ENCODE measurements at regions not wholly inside any gene's neighbourhood (a gene's known extent, or its start where the extent isn't known, plus 50 kb on each side); places are given as distances from the start of the nearest gene placed in this dataset.
"Not testable (repeated sequence)": the region's sequence is repeated elsewhere in the genome, so short reads cannot be mapped to it uniquely, and the experiment has no call there.

DNA sequence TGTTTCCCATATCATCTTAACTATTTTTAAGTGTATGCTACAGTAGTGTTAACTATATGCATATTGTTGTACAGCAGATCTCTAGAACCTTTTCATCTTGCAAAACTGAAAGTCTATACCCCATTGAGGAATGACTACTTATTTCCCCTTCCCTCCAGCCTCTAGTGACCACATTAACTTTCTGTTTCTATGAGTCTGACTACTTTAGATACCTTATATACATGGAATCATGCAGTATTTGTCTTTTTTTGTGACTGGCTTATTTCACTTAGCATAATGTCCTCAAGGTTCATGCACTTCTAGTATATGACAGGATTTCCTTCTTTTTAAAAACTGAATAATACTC, 96.5 kb upstream of the BTG3 start:
- Mint-ChIP-seq H3K4me1 (no peaks in the 10 kb centered on the region), H3K36me3 (ENCODE audit: low read depth) (no peaks in the 10 kb centered on the region), H3K9me3 (peaks cover 57% of the 10 kb centered on the region), H3K4me3 (no peak overlapping the region), H3K27me3 (ENCODE audit: low read depth, poor library complexity) (peaks cover 3% of the 10 kb centered on the region), H3K27ac (no peak overlapping the region)
- TF ChIP-seq, protein P1, sequence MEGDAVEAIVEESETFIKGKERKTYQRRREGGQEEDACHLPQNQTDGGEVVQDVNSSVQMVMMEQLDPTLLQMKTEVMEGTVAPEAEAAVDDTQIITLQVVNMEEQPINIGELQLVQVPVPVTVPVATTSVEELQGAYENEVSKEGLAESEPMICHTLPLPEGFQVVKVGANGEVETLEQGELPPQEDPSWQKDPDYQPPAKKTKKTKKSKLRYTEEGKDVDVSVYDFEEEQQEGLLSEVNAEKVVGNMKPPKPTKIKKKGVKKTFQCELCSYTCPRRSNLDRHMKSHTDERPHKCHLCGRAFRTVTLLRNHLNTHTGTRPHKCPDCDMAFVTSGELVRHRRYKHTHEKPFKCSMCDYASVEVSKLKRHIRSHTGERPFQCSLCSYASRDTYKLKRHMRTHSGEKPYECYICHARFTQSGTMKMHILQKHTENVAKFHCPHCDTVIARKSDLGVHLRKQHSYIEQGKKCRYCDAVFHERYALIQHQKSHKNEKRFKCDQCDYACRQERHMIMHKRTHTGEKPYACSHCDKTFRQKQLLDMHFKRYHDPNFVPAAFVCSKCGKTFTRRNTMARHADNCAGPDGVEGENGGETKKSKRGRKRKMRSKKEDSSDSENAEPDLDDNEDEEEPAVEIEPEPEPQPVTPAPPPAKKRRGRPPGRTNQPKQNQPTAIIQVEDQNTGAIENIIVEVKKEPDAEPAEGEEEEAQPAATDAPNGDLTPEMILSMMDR (IDR thresholded peaks at IDR 0.05) = no peak
- no peak for DNase-seq

- H3K36me3 Mint-ChIP-seq (ENCODE audit: low read depth) = no peaks in the 10 kb centered on the region
- DNase-seq = no peak
- no peak overlapping the region for H3K27ac Mint-ChIP-seq
- H3K4me3 Mint-ChIP-seq = no peak overlapping the region
- H3K9me3 Mint-ChIP-seq = peaks cover 55% of the 10 kb centered on the region
- no peaks in the 10 kb centered on the region for H3K4me1 Mint-ChIP-seq
- TF ChIP-seq, protein P1 (IDR thresholded peaks at IDR 0.05) = no peak
- H3K27me3 Mint-ChIP-seq (ENCODE audit: low read depth, poor library complexity) = peaks cover 3% of the 10 kb centered on the region
These were observed 96.0 kb upstream of the BTG3 start for GRCh38 chr21:17708522-17709265.

DNA sequence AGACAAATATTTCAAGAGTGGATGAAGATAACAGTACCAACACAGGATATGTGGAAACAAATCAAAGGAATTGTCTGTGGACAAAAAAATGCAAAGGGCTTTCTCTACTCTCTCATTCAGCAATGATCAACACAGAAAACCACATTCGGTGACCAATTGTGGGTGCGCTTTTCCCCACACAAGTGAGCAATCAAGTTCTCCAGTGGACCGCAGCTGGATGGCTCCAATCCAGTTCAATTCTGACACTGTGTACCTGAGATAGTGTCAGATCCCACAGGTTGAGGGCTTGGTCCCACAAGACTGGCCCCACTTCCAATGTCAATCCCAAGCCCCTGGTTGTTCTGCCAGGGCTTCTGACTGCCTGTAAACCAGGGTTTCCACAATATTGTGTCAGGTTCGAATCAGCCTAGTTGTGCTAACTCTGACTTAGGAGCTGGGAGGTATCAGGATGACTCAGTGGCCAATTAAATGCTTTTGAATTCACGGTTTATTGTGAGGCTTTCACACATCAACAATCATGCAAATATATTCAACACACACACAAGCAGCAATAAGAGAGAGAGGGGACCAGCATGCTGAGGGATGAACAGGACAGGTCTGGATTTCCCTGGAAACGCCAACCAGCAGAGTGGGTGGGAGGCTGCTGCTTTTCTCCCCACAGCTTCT, 87.0 kb upstream of the BTG3 start:
- Mint-ChIP-seq H3K27ac (no peak overlapping the region), H3K27me3 (ENCODE audit: low read depth, poor library complexity) (peaks cover 3% of the 10 kb centered on the region), H3K36me3 (ENCODE audit: low read depth) (no peaks in the 10 kb centered on the region), H3K4me3 (no peak overlapping the region), H3K9me3 (peaks cover 30% of the 10 kb centered on the region), H3K4me1 (no peaks in the 10 kb centered on the region)
- TF ChIP-seq, protein P1 (IDR thresholded peaks at IDR 0.05) = no peak
- DNase-seq = no peak

DNA sequence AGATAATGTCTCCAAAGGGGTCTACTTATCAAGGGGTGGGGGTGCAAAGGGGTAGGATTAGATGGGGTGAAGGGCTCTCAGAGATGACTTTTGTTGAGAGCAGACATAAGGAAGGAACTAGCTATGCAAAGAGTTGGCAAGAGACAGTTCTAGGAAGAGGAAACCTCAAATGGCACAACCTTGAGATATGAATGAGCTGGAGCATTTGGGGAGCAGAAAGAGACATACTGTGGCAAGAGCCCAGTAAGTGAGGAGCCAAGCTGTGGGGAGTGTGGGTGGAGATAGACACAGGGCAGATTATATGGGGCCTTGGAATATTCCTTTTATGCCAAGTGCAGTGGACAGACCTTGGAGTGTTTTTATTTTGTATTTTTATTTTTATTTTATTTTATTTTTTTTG, 84.8 kb upstream of the BTG3 start:
- DNase-seq = no peak
- H3K4me3 Mint-ChIP-seq = no peak overlapping the region
- H3K9me3 Mint-ChIP-seq = peaks cover 17% of the 10 kb centered on the region
- peaks cover 5% of the 10 kb centered on the region for H3K27me3 Mint-ChIP-seq (ENCODE audit: low read depth, poor library complexity)
- H3K4me1 Mint-ChIP-seq = no peaks in the 10 kb centered on the region
- H3K27ac Mint-ChIP-seq = no peak overlapping the region
- no peaks in the 10 kb centered on the region for H3K36me3 Mint-ChIP-seq (ENCODE audit: low read depth)
- TF ChIP-seq, protein P1 (IDR thresholded peaks at IDR 0.05) = no peak

- not testable (repeated sequence) for H3K4me3 Mint-ChIP-seq; H3K4me1 Mint-ChIP-seq; H3K27me3 Mint-ChIP-seq (ENCODE audit: low read depth, poor library complexity); H3K27ac Mint-ChIP-seq; H3K36me3 Mint-ChIP-seq (ENCODE audit: low read depth); DNase-seq
- H3K9me3 Mint-ChIP-seq = peaks cover 23% of the 10 kb centered on the region
These were observed 81.7 kb upstream of the BTG3 start for GRCh38 chr21:17694416-17694815.

- TF ChIP-seq, protein P1 (IDR thresholded peaks at IDR 0.05) = no peak
- H3K27me3 Mint-ChIP-seq (ENCODE audit: low read depth, poor library complexity) = peaks cover 8% of the 10 kb centered on the region
- no peak for DNase-seq
- H3K36me3 Mint-ChIP-seq (ENCODE audit: low read depth) = no peaks in the 10 kb centered on the region
- no peak overlapping the region for H3K4me3 Mint-ChIP-seq
- peaks cover 24% of the 10 kb centered on the region for H3K9me3 Mint-ChIP-seq
- no peak overlapping the region for H3K27ac Mint-ChIP-seq
- no peaks in the 10 kb centered on the region for H3K4me1 Mint-ChIP-seq
These were observed 81.1 kb upstream of the BTG3 start for GRCh38 chr21:17693801-17694200.
